ENCODE measurements at regions not wholly inside any gene's neighbourhood (a gene's known extent, or its start where the extent isn't known, plus 50 kb on each side); places are given as distances from the start of the nearest gene placed in this dataset.

DNA sequence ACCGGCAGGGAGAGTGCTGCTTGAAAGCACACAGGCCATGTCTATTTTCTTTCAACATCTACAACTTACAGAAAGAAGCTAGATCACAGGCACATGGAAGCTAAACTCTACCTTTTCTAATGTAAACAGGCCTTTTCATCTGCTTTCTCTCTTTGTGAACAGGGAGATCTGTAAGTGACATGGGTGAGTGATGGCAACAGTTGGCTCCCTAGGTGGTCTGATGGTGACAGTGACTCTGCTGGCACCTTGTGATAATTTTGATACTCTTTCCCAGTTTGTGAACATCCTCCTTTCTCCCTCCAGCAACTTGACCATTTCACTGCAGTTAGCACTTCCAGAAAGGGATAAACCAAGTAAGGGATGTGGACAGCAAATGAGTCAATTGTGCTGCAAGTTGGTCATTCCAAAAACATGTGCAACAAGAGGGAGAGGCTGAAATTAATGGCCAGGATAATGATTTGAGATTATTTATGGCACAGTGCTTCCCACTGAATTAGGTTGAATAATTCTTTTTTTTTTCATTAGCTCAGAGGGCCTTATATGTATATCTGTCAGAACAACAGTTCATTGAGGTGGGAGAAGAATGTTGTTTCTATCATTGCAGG, 89.5 kb downstream of the XCL2 start:
- TF ChIP-seq EZH2phosphoT487 (IDR thresholded peaks at IDR 0.05; ENCODE audit: low read depth) = no peak
- TF ChIP-seq, protein P1, sequence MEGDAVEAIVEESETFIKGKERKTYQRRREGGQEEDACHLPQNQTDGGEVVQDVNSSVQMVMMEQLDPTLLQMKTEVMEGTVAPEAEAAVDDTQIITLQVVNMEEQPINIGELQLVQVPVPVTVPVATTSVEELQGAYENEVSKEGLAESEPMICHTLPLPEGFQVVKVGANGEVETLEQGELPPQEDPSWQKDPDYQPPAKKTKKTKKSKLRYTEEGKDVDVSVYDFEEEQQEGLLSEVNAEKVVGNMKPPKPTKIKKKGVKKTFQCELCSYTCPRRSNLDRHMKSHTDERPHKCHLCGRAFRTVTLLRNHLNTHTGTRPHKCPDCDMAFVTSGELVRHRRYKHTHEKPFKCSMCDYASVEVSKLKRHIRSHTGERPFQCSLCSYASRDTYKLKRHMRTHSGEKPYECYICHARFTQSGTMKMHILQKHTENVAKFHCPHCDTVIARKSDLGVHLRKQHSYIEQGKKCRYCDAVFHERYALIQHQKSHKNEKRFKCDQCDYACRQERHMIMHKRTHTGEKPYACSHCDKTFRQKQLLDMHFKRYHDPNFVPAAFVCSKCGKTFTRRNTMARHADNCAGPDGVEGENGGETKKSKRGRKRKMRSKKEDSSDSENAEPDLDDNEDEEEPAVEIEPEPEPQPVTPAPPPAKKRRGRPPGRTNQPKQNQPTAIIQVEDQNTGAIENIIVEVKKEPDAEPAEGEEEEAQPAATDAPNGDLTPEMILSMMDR (IDR thresholded peaks at IDR 0.05; ENCODE audit: low read depth, low read length) = no peak
